DND-41 (cell line): ENCODE measurements at regions not wholly inside any gene's neighbourhood (a gene's known extent, or its start where the extent isn't known, plus 50 kb on each side); places are given as distances from the start of the nearest gene placed in this dataset.

Experiments
- EZH2 ChIP-seq: IDR thresholded peaks from 3 replicates; pipeline ENCODE4 v1.6.1; 2012; ENCODE audit warnings: borderline replicate concordance, low read depth, mild to moderate bottlenecking, moderate library complexity, low read length, inconsistent platforms; ENCODE audit not compliant: severe bottlenecking
- TF ChIP-seq, protein P1 (sequence below): IDR thresholded peaks from 2 replicates; pipeline ENCODE4 v1.5.1; 2012; ENCODE audit warnings: borderline replicate concordance, low read length, moderate library complexity, mild to moderate bottlenecking; ENCODE audit not compliant: poor library complexity, severe bottlenecking; ENCODE audit errors: extremely low read depth

DNA sequence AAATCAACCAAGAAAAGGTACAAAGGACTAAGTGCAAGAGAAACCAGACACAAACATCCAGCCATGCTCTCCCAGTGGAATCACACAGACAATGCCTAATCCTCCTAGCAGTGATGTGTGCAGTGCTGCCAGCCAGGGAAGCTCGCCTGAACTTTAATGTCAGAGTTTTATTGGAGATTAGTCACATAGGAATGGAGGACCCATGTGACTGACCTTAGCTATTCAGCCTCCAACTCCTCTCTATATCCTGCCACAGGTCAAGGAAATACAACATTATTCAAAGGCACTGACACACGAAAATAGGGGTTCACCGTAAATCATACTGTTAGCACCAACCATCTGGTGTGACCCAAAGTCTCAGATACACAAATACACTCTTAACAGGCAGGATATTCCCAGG lies 684.6 kb downstream of the DOK5 start:
- TF ChIP-seq, protein P1, sequence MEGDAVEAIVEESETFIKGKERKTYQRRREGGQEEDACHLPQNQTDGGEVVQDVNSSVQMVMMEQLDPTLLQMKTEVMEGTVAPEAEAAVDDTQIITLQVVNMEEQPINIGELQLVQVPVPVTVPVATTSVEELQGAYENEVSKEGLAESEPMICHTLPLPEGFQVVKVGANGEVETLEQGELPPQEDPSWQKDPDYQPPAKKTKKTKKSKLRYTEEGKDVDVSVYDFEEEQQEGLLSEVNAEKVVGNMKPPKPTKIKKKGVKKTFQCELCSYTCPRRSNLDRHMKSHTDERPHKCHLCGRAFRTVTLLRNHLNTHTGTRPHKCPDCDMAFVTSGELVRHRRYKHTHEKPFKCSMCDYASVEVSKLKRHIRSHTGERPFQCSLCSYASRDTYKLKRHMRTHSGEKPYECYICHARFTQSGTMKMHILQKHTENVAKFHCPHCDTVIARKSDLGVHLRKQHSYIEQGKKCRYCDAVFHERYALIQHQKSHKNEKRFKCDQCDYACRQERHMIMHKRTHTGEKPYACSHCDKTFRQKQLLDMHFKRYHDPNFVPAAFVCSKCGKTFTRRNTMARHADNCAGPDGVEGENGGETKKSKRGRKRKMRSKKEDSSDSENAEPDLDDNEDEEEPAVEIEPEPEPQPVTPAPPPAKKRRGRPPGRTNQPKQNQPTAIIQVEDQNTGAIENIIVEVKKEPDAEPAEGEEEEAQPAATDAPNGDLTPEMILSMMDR: no peak
- no peak for TF ChIP-seq EZH2
